Coronary artery (tissue), 2 donors: ENCODE measurements at regions not wholly inside any gene's neighbourhood (a gene's known extent, or its start where the extent isn't known, plus 50 kb on each side); places are given as distances from the start of the nearest gene placed in this dataset.

Experiments
- DNase-seq: peaks from one replicate; pipeline ENCODE4 v3.0.0-alpha.2; 2017; ENCODE audit warnings: low spot score
- H3K27ac ChIP-seq, 2 donors: fragments of 200-600 bp; sonication (generic); one replicate each; pipeline ENCODE4 v1.5.1; 2016 to 2019
- H3K4me3 ChIP-seq: fragments of 200-600 bp; sonication (generic); 2 replicates; pipeline ENCODE4 v1.5.1; 2016; ENCODE audit warnings: mild to moderate bottlenecking, moderate library complexity
- CTCF ChIP-seq: fragments of 200-600 bp; sonication (generic); IDR thresholded peaks from one replicate; pipeline ENCODE4 v1.5.1; 2019; ENCODE audit warnings: antibody characterized with exemption

- no peak for TF ChIP-seq CTCF
- no peak overlapping the region for H3K27ac ChIP-seq
- no peak for DNase-seq
- no peak overlapping the region for H3K4me3 ChIP-seq
These were observed 1023.3 kb upstream of the TENM3 start for GRCh38 chr4:181219783-181220416.

DNA sequence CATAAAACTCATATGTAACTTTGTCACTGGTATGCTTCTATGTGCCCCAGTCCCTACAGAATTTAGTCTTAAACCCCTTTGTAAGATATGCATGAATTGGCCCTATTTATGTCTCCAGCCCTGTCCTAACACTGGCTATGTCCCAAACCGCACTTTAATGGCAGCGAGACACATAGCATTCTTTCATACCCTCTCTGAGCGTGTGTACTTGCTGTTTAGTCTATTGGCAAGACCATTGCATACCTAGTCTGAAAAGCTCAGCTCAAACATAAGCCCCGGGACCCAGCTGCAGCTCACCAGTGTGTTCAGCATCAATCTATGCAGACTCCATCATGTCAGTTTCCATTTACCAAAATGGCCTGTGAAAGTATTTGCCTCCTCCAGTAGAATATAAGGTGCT lies 1018.4 kb upstream of the TENM3 start:
- no peak for TF ChIP-seq CTCF
- Histone ChIP-seq H3K4me3 (no peak overlapping the region), H3K27ac (no peak overlapping the region)
- DNase-seq = no peak

DNA sequence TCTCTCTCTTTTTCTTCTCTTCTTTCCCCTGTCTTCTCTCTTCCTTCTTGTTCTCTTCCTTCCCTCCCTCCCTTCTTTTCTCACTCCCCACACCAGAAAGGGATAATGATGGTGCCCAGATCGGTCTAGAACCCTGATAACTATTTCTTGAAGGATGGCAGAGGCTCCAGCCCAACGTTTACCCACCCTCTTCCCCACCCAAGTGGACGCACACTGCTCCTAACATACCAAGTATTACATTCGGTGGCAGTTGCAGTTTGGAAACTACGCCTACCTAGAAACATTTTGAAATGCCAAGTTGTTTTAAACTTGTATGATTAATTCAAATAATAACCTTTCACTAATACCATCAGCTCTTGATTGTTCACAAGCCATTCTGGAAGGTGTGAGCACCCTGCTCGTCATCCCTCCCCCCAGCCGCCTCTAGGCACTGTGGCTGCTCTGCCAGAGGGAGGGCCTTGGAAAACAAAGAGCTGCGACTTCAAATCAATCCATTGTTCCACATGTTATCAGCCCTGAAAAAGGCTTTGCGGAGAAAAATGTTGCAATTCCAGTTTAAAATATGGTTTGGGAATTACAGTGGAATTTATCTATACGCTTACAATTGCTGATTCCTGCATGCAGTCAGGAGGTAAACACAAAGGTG lies 1017.5 kb upstream of the TENM3 start:
- Histone ChIP-seq H3K27ac (no peak overlapping the region), H3K4me3 (no peak overlapping the region)
- DNase-seq = no peak
- TF ChIP-seq CTCF = no peak

DNA sequence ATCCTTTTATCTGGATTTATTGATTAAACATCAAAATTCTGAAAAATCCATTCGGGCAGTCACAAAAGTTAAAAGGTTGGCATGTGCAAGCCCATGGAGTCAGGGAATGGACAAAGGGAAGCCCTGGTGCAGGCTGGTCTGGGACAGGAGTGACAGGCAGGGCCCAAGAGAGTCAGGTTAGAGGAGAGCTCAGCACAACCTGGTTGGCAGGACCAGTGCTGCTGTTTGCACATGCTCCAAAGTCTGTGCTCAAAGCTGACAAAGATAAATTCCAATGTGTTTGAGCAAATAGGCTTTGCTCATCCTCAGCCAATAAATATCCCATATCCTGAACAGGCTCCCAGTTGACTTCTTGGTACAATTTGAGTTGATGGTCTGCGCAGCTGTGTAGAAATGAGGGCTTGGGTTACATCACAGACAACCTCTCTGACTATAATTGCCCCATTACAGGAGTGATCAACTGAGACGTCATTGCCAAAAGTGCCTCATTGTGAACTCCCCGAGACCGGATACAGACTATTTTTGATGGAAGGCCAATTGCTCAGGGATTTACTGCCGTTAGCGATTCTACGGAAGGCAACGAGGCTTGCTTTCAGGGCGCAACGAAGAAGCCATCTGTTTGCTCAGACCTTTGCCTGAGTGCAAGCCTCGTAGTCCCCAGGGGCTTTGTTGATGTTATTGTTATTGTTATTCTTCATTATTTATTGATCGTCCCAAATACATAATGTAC lies 1008.1 kb upstream of the TENM3 start:
- no peak for TF ChIP-seq CTCF
- no peak overlapping the region for H3K4me3 ChIP-seq
- H3K27ac ChIP-seq = no peak overlapping the region
- DNase-seq = no peak

- Histone ChIP-seq H3K4me3 (no peak overlapping the region), H3K27ac (no peak overlapping the region)
- no peak for TF ChIP-seq CTCF
- no peak for DNase-seq
These were observed 997.9 kb upstream of the TENM3 start for GRCh38 chr4:181245326-181245725.

DNA sequence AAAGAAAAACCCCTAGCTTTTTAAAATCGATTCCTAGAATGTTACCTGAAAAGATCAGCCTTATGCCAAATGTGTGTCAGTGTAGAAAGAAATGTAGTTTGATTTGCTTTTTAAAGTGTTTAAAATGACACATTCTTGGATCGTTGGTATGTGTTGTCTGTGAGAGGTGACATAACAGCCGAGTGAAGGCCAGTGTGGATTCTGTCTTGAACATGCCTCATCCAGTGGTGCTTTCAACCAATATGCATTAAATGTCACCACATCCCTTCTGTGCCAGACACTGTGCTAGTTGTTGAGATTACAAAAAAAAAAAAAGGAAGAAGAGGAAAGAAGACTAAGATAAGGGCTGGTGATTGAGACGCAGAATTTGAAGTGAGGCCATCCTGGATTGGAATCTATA lies 994.2 kb upstream of the TENM3 start:
- DNase-seq = no peak
- no peak for TF ChIP-seq CTCF
- no peak overlapping the region for H3K4me3 ChIP-seq
- no peak overlapping the region for H3K27ac ChIP-seq

DNA sequence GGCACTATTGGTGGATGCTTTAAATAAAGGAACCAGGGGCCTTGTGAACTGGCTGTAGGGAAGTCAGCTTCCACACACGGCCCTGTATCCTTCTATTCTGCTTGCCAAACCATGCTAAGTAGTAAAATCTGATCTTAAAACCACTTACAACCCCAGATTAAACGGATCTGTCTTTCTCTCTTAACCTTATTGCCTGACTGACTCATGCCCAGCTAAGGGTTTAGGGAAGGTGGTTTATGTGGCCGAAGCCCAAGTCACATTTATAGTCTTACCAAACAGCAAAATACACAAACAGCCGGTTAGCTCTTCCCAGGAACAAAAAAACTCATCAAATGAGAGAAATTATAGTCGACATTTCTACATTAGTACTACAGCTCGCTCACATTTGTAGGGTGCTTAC lies 988.4 kb upstream of the TENM3 start:
- no peak overlapping the region for H3K27ac ChIP-seq
- no peak for DNase-seq
- no peak for TF ChIP-seq CTCF

More for the DNA sequence above, 988.4 kb upstream of the TENM3 start:
- no peak overlapping the region for H3K4me3 ChIP-seq
